Hematopoietic multipotent progenitor cell treated with erythropoietin and hydrocortisone succinate and interleukin-3 and kit ligand, for 6 days (in vitro differentiated cells): ENCODE measurements at regions not wholly inside any gene's neighbourhood (a gene's known extent, or its start where the extent isn't known, plus 50 kb on each side); places are given as distances from the start of the nearest gene placed in this dataset.

Experiments used
- DNase-seq: peaks from one replicate; pipeline ENCODE4 v3.0.0-alpha.2; 2015

DNA sequence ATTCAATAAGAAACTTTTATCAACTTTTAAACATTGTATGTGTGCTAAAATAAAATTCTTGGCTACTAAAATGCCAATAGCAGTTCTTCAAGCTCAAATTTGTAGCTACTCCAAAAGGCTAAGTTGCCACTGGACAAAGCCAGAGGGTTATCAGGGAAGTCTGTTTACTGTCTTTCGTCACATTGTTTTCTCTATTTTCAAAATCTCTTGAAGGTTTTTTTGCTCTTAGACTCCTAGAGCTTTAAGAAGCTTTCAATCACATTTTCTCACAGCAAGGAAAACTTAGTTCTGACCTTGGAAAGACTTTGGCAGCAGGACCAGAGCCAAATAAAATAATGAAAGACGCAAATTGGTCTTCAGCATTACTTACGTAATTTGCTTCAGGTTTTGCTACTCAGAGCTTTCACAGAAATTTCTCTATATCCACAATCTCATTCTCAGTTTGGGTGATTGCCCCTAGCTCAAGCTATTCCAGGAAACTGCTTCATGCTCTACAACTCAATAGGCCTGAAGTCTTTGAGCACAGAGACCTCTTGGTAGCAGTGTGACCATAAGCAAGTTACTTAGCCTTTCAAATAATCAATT, 257.7 kb downstream of the GABRG2 start:
- DNase-seq, result no peak

DNA sequence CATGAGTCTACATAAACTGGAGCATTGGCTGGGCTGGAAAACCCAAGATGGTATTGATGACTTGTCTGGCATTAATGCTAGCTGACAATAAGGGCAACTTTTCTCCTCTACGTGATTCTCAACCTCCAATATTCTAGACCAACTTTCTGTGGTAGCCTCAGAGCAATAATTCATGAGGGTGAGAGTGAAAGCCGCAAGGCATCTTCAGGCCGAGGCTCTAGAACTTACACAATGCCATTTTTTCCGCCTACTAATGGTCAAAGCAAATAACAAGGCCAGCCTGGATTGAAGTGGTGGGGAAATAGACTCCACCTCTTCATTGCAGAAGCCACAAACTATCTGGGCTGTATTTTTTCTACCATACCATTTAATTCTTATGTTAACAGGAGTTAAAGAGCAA, 267.4 kb downstream of the GABRG2 start:
- no peak for DNase-seq

DNA sequence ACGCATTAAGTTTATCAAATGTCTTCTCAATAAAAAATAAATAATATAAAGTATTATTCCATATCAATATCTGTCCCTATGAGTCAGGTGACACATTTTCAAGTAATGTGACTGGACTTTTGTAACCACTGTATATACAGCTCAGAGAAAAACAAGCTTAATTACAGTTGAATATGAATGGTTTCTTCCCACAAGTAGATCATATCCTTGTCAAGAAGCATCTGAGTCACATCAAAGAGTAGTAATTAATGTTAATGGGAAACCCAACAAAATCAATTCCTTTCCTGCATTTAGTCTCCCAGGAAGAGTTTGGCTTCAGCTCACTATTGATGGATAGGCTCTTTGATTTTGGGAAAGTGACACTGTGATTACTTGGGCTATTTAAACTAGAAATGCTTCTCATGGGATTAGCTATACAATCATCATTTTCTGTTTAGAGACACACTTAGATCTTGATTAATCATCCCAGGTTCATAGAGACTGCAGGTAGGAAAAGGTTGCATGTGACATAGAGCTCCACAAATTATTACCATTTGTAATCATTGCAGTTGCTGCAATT, 292.9 kb downstream of the GABRG2 start:
- DNase-seq, result no peak

DNA sequence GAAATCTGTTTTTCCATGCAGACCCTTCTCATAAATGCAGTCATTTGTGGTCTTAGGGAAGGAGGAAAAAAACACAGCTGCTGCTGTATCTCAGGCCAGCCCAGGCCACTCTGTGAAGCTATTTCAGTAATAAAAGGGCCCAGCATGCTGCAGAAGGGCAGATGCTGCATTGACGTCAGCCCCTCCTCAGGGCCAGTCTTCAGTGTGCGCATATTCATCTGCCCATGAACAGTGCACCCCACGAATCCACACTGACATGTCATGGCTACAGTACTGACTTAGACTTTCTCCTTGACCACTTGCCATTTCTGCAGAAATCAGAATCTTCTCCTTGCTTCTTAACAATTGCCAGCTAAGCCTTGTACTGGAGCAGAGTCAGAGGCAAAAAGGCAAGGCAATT, 304.7 kb downstream of the GABRG2 start:
- no peak for DNase-seq

DNA sequence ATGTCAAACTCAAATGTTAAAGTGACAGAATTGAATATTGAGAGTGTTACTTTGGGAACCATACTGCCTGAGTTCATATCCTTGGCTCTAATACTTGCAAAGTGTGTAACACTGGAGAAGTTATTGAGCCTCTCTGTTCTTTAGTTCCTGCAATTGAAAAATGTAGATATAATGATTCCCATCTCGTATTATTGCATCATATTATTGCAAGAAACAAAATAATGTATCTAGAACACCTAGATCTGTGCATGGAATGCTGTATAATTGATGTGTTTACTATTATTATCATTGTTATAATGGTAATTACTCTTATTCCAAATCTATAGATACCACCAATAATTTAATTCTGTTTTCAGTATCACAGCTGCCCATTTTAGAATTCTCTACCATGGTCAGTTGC, 310.3 kb downstream of the GABRG2 start:
- no peak for DNase-seq

DNA sequence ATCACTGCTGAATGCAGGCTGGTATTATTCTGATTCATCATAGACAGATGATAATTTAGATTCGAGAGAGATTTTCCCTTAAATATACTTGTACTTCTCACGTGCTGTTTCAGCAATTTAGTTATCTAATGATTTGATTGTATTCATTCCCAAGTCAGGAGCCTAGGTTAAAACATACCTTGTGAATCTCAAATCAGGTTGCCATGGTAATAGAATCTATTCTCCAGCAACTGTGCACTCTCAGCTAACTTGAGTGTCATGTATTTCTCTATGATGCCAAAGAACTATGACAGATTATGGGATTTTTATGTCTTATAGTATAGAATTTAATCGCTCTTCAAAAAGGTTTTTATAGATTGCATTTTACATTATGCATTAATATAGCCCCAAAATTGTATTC, 315.3 kb downstream of the GABRG2 start:
- no peak for DNase-seq

DNA sequence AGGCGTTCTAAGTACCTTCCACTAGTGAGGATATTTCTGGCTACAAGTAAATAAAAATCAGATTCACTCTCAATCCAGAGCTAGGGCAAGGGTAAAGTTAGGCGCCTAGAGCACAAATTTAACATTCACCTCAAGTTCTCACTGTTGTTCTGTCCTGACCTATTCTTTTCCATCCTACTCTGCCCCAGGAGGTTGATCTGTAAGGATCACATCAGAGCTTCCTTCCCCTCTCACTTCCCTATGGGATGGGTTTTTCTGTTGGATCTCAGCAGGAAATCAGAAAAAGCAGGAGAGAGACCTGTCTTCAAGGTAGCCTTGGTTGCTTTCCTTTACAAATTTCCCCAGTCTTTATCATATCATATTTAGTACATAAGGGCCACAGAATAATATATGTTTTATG, 316.7 kb downstream of the GABRG2 start:
- no peak for DNase-seq

DNA sequence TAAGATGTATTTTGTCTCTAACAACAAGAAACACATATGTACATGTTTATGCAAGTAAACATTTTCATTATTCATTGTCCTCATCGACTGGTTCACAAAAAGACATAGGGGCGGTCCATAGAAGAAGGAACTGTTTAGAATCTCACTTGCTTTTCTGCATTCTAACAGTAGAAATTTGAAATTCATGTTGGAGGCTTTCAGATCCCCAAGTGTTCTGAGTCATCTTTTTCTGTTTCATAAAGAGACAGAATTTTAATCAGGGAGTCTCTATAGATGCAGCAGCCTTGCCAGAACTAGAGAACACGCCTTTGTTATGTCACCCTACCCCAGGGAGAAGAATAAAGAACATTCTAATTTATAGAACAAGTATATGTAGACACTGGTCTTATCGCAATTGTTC, 324.3 kb downstream of the GABRG2 start:
- DNase-seq, result no peak

DNA sequence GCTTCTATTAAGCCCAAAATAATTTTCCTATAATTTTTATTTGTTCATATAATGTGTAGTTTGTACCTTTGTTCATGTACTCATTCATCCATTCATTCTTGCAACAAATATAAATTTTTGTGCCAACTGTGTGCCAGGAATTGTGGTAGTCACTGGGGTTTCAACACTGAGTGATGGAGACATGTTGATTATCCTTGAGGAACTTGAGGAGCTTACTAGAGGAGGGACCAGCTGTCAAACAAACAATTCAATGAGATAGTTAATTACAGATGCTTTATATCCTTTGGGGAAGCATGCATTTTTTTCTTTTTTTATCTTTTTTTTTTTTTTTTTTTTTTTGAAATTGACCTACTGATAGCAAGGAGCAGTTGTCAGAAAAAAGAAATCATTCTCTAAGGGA, 324.8 kb downstream of the GABRG2 start:
- no peak for DNase-seq

DNA sequence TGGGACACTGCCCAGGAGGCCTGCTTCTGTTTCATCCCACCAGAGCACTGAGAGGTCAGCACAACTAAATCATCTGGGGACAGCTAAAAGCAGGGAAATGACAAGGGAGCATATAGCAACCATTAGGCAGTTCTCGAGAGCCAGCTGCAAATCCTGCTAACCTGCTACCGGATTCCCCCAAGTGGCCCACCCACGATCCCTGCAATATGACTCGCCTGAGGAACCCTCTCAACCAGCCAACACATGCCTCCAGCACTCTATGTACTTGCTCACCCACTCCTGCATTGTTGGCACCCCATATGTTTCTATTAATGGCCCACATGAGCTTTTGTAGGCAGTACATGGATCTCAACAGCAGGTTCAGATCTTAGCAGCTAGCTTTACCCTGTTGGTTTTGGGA, 326.0 kb downstream of the GABRG2 start:
- DNase-seq, result no peak

DNA sequence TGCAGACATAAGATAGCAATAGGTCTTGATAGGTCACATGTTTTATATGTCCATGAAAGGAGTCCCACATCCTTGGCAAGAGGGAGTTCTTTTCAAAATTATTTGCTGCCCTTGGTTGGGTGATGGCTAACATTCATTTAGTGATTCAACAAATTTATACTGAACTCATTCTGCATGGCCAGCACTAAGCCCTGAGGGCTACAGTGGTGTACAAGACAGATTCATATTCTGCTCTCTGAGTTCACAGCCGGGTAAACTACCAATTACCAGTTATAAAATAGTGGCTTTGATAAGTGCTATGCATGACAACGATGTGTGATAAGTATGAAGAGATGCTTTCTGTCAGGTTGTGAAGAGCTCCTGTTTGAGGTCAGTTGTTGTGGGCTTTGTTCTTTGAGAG, 340.0 kb downstream of the GABRG2 start:
- DNase-seq, result no peak

DNA sequence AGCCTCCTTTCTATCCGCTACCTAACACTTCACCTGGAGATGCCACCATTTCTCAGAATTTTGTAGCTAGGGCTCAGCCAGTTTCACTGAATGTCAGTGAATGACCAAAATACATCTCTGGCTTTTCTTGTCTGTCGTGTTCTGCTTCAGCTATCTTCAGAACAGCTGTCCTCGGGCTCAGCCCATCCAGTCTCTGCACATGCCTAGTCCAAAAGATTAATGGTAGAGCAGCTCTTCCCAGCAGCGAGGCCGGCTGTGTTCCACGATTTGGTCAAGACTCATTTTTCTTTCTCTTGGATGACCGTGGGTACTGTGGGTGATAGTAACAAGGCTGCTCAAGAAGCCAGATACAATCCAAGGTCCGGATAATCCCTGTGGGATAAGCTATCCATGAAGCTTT, 342.8 kb downstream of the GABRG2 start:
- DNase-seq, result no peak

DNA sequence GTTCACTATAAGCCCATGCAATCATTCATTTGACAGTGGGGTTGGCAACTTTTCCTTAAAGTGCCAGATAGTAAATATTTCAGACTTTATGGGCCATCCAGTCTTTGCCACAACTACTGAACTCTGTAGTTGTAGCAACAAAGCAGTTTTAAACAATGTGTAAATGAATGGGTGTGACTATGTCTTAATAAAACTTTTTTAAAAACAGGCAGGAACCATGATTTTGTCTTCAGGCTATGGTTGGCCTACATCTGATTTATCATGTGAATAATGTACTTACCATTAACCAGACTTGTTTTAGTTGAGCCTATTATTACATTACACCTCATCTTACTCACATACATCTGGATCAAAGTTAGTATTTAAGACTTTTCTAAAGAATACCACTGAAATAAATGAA, 361.6 kb downstream of the GABRG2 start:
- no peak for DNase-seq

DNA sequence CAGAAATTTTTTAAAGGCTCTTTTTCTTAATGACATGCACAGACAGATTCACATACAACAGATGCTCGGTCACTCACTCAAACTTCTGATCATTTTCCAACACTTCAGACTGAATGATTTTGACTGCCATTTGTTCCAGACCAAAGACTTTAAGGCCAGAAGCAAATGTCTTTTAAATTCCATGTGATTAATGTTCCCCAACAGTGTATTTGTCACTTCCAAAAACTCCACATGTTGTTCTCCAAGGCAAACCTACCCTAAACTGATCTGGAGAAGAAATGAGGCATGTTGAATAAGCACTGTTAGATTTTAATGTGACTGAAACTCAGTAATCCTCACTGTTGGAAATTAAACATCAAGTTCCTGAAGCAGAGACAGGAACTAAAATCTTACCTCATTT, 366.7 kb downstream of the GABRG2 start:
- DNase-seq, result no peak

DNA sequence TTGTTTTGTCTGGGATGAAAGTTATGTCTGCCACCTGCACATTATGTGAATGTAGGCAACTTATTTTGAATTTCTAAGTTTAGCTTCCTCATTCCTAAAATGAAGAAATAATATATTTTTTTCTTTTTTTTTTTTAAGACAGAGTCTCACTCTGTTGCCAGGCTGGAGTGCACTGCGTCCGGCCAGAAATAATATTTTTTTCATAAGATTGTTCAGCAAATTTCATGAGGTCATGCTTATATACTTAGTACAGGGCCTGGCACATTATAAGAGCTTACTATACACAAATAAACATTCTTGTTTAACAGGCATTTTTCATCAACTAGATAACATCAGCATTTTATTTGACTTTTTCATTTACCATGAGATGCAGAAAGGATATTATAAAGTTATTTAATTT, 368.5 kb downstream of the GABRG2 start:
- DNase-seq, result no peak

DNA sequence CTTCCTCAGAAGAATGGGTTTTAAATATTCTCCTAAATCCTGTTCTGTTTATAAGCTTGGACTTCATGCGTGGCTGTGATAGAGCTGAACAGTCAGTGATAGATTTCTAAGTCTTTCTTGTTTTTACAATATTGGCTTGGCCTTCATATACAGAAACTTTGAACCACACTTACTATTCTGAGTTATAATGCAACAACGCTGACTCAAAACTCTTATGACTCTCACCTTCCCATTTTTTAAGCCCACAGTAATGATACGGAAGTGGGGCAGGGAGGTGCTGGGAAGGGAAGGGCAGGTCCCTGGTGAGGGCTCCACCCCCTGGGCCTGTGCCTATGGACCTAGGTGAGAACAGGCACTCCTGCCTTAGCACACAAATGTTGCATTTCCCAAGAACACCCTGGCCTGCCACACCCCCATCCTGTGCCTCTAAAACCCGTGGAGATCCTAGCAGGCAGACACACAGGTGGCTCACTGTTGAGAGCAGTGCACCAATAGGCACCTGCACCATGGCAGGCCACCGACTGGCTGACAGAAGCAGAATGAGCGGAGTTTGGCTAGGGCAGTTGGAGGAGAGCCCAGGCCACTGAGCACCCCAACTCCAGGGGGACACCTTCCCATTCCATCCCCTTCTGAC, 376.7 kb downstream of the GABRG2 start:
- no peak for DNase-seq

DNA sequence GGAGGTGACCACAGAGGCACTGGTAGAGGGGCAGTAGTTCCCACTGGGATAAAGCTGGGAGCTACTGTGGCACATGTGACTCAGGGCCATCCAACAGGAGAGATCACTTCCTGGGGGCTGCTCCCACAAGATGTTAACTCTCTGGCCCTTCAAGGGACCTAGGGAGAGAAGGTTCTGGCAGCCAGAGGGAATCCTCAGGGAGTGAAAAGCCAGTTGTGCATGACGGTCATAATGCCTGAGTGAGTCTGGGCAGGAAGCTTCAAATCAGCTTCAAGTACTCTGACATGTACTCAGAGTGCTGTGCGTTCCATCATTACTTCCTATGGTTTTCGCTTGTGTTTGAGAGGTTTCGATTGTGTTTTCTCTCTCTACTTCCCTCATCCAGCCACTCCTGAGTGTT, 388.5 kb downstream of the GABRG2 start:
- no peak for DNase-seq

DNA sequence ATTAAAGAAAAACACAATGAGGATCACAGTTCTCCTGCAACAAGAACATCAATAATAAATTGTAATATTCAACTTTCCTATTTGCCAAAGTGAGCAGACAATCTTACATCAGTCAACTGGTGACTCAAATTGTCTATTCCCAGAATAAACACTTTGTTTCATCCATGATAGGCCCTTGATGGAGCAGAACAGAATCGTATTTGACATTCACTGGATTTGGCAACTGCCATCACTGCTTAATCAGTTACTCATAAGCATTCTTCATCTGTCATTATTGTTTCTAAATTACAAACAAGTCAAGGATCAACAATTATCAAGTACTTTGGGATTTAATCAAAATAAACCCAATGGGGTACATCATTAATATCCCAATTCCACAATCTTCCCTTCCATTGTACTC, 398.4 kb downstream of the GABRG2 start:
- no peak for DNase-seq

DNA sequence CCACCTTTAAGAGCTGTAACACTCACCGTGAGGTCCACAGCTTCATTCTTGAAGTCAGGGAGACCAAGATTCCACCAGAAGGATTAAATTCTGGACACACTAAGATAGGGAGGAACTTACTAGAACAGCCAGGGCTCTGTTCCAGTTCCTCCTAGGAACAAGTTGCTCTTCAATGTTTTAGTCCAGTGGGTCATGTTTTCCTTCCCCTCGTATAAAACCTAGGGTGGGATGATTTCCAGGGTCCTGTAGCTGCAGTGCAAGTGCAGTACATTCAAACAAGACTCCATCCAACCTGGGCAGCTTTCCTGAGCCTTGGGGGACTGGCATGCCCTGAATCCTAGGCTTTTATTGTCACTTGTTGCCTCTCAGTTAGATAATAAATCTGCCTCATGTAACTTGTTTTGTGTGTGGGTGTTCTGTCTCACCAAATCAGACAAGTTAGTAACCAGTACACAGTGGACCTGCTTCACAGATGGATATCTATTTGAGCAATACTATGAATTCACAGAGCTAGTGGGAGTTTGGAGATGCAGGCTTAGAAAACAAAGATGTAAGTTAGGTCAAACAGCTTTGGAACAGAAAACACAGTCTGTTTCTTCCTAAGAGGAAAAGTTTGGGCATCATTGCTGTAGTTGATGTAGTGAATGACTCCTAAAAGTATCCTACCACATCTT, 405.6 kb downstream of the GABRG2 start:
- DNase-seq, result no peak

DNA sequence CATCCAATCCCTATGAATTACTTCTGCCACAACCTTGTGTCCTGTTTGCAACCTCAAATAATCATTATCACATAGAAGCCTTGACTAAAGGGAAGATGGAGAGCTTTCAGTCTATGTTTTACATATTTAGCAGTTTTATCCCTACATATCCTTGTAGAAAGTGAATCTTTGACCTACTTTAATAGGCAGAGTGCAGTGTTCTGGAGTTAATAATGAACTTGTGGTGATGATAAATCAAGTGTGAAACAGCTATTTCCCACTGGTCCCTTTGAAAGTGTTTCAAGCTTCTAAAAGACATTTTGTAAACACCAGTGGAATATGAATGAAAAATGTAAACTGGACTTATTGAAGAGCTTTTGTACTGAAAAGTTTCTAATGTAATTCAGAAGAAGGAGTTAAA, 406.7 kb downstream of the GABRG2 start:
- no peak for DNase-seq

DNA sequence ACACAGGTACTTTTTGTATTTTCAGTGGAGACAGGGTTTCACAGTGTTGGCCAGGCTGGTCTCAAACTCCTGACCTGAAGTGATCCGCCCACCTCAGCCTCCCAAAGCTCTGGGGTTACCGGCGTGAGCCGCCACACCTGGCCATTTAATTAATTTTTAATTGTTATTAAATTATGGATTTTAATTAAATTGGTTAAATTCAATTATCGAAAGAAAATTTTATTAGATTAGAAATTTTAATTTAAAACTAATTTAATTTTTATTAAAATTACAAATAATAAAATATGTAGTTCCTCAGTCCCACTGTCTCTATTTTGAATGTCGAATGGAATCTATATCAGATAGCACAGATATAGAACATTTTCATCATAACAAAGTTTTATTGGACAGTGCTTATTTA, 416.5 kb downstream of the GABRG2 start:
- no peak for DNase-seq

DNA sequence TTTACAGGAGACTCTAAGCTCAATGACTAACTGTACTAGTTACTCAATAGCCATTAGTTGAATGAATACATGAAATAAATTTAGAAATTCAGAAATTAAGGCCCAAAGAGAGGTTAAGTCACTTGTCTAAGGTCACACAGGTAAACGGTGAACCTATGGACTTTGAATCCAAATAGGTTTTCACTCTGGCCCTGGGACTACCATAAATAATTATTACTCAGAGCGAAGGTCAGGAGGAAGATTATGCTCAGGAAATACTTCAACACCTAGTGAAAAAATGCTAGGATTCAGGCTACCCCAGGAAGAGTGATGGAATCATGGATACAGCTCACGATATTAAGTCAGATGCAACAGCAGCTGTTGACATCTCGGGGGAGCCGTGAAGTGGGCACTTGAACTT, 417.4 kb downstream of the GABRG2 start:
- no peak for DNase-seq

DNA sequence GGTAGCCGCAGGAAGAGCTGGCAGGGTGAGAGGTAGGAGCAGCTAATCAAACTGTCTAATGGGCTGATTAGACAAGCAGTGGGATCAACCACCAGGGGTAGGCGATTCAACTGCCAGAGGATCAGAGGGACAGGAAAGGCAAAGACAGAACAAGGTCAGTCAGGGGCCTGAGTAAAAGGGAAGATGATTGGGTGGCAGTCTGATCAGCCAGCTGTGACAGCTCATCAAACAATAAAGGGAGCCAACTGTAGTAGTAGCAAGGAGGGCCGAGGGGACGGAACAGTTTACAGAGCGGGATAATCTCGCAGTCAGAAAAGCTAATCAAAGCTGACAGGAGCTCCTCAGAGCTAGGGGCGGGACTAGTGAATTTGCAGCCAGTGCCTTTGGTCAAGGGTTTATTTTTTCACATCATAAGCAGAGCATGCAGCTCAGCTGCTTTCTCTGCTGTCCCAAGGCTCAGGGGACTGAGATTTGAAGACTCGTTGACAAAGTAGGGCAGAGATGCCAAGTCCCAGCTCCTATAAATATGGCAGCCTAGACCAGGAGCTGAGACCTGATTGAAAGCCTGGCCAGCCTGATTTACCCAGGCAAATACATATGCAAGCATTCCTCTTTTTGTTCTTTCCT, 418.2 kb downstream of the GABRG2 start:
- no peak for DNase-seq
